Hepatocyte (in vitro differentiated cells): ENCODE measurements at regions not wholly inside any gene's neighbourhood (a gene's known extent, or its start where the extent isn't known, plus 50 kb on each side); places are given as distances from the start of the nearest gene placed in this dataset.

Experiments
- EZH2 ChIP-seq: fragments of 200-600 bp; sonication (generic); IDR thresholded peaks from 2 replicates; pipeline ENCODE4 v1.6.1; 2016; ENCODE audit warnings: antibody characterized with exemption, mild to moderate bottlenecking, borderline replicate concordance
- TF ChIP-seq, protein P1 (sequence below): fragments of 200-600 bp; sonication (generic); IDR thresholded peaks from 2 replicates; pipeline ENCODE4 v1.5.1; 2016; ENCODE audit warnings: antibody characterized with exemption, mild to moderate bottlenecking; ENCODE audit not compliant: poor library complexity

DNA sequence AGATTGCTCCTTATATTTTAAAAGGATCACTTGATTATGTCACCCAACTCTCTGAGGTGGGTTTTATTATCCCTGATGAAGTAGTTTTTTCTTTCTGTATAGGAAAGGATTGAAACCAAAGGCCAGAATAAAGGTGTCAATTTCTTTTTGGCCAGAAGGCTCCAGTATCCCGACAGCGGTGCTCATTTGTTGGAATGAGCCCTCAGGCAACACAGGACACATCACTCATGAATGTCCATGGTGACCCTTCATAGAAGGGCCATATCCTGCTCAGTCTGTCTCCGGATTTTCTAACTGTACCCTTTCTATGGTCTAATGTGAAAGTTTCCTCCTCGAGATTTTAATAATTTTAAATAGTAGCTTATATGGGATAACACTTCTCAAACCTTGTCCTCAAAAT, 171.3 kb upstream of the USP24 start:
- TF ChIP-seq, protein P1, sequence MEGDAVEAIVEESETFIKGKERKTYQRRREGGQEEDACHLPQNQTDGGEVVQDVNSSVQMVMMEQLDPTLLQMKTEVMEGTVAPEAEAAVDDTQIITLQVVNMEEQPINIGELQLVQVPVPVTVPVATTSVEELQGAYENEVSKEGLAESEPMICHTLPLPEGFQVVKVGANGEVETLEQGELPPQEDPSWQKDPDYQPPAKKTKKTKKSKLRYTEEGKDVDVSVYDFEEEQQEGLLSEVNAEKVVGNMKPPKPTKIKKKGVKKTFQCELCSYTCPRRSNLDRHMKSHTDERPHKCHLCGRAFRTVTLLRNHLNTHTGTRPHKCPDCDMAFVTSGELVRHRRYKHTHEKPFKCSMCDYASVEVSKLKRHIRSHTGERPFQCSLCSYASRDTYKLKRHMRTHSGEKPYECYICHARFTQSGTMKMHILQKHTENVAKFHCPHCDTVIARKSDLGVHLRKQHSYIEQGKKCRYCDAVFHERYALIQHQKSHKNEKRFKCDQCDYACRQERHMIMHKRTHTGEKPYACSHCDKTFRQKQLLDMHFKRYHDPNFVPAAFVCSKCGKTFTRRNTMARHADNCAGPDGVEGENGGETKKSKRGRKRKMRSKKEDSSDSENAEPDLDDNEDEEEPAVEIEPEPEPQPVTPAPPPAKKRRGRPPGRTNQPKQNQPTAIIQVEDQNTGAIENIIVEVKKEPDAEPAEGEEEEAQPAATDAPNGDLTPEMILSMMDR = no peak
- TF ChIP-seq EZH2 = no peak
